ENCODE measurements at regions not wholly inside any gene's neighbourhood (a gene's known extent, or its start where the extent isn't known, plus 50 kb on each side); places are given as distances from the start of the nearest gene placed in this dataset.

- no peaks in the 10 kb centered on the region for H3K27me3 ChIP-seq (ENCODE audit: control insufficient read depth in 2 of 2, insufficient read depth in 2 of 2, low read length in 2 of 2)
- POLR2A ChIA-PET: no interaction called here
- intact Hi-C loops (cut with micrococcal nuclease): no loop called here
- H3K4me3 ChIP-seq (ENCODE audit: low read length): no peak overlapping the region
- Mint-ChIP-seq H3K27ac (peak overlapping the region in 1 of 9 donors; percentile 71), H3K36me3 (peaks cover 0 to 24% (median 6%) of the 10 kb centered on the region in 5 donors), H3K27me3 (peaks cover 0 to 6% (median 4%) of the 10 kb centered on the region in 5 donors), H3K4me3 (peak overlapping the region in 1 of 10 donors; percentile 3), H3K4me1 (peaks cover 0 to 22% (median 17%) of the 10 kb centered on the region in 7 donors), H3K9me3 (peaks cover 0 to 36% (median 18%) of the 10 kb centered on the region in 11 donors)
- H3K27ac ChIP-seq (ENCODE audit: low read depth, low read length): no peak overlapping the region
- H3K9me3 ChIP-seq (ENCODE audit: control insufficient read depth in 2 of 3, low read length in 3 of 3): peaks cover 0 to 15% (median 0%) of the 10 kb centered on the region in 3 experiments
- H3K36me3 ChIP-seq (ENCODE audit: control insufficient read depth in 2 of 3, insufficient read depth in 3 of 3, low read length in 3 of 3): no peaks in the 10 kb centered on the region
- CTCF ChIA-PET: no interaction called here
- no peak for ATAC-seq
- H3K4me1 ChIP-seq (ENCODE audit: control insufficient read depth in 2 of 2, insufficient read depth in 2 of 2, low read length in 2 of 2): no peaks in the 10 kb centered on the region
- DNase-seq: no peak
These were observed 52.6 kb upstream of the C14orf180 start for GRCh38 chr14:104526723-104527645.

GRCh38 chr14:104527857-104528459, 51.6 kb upstream of the C14orf180 start:
- H3K36me3 Mint-ChIP-seq: peaks cover 0 to 24% (median 6%) of the 10 kb centered on the region in 5 donors
- H3K27ac ChIP-seq (ENCODE audit: low read depth, low read length): no peak overlapping the region
- DNase-seq (no peak), ATAC-seq (no peak)
- no peaks in the 10 kb centered on the region for H3K4me1 ChIP-seq (ENCODE audit: control insufficient read depth in 2 of 2, insufficient read depth in 2 of 2, low read length in 2 of 2)
- H3K27me3 Mint-ChIP-seq: peaks cover 0 to 12% (median 10%) of the 10 kb centered on the region in 5 donors
- no peaks in the 10 kb centered on the region for H3K27me3 ChIP-seq (ENCODE audit: control insufficient read depth in 2 of 2, insufficient read depth in 2 of 2, low read length in 2 of 2)
- H3K4me3 ChIP-seq (ENCODE audit: low read length): no peak overlapping the region
- no peaks in the 10 kb centered on the region for H3K36me3 ChIP-seq (ENCODE audit: control insufficient read depth in 2 of 3, insufficient read depth in 3 of 3, low read length in 3 of 3)
- ChIA-PET CTCF (no interaction called here), POLR2A (no interaction called here)
- intact Hi-C loops (cut with micrococcal nuclease): no loop called here
- H3K4me1 Mint-ChIP-seq: peaks cover 0 to 22% (median 17%) of the 10 kb centered on the region in 7 donors
- H3K9me3 Mint-ChIP-seq: peaks cover 0 to 36% (median 18%) of the 10 kb centered on the region in 11 donors
- H3K4me3 Mint-ChIP-seq: peak overlapping the region in 2 of 10 donors; percentile 3 to 30
- H3K9me3 ChIP-seq (ENCODE audit: control insufficient read depth in 2 of 3, low read length in 3 of 3): peaks cover 0 to 15% (median 0%) of the 10 kb centered on the region in 3 experiments
- H3K27ac Mint-ChIP-seq: peak overlapping the region in 2 of 9 donors; percentile 3 to 41

GRCh38 chr14:104528496-104528895, 51.1 kb upstream of the C14orf180 start:
- CTCF ChIA-PET: no interaction called here
- H3K4me3 ChIP-seq (ENCODE audit: low read length): no peak overlapping the region
- Mint-ChIP-seq H3K27ac (no peak overlapping the region), H3K4me1 (peaks cover 0 to 22% (median 17%) of the 10 kb centered on the region in 7 donors), H3K27me3 (peaks cover 0 to 12% (median 10%) of the 10 kb centered on the region in 5 donors), H3K4me3 (no peak overlapping the region), H3K36me3 (peaks cover 0 to 24% (median 6%) of the 10 kb centered on the region in 5 donors), H3K9me3 (peaks cover 0 to 36% (median 18%) of the 10 kb centered on the region in 11 donors)
- intact Hi-C loops (cut with micrococcal nuclease): no loop called here
- no peak for DNase-seq
- H3K27ac ChIP-seq (ENCODE audit: low read depth, low read length): no peak overlapping the region
- POLR2A ChIA-PET: no interaction called here
- H3K36me3 ChIP-seq (ENCODE audit: control insufficient read depth in 2 of 3, insufficient read depth in 3 of 3, low read length in 3 of 3): no peaks in the 10 kb centered on the region
- peaks cover 0 to 15% (median 0%) of the 10 kb centered on the region in 3 experiments for H3K9me3 ChIP-seq (ENCODE audit: control insufficient read depth in 2 of 3, low read length in 3 of 3)
- no peak for ATAC-seq
- H3K27me3 ChIP-seq (ENCODE audit: control insufficient read depth in 2 of 2, insufficient read depth in 2 of 2, low read length in 2 of 2): no peaks in the 10 kb centered on the region
- no peaks in the 10 kb centered on the region for H3K4me1 ChIP-seq (ENCODE audit: control insufficient read depth in 2 of 2, insufficient read depth in 2 of 2, low read length in 2 of 2)

All from naive thymus-derived CD4-positive, alpha-beta T cell (primary cell).